Colonic mucosa (tissue), 4 donors: ENCODE measurements at regions not wholly inside any gene's neighbourhood (a gene's known extent, or its start where the extent isn't known, plus 50 kb on each side); places are given as distances from the start of the nearest gene placed in this dataset.

ENCODE experiments used
- DNase-seq: peaks from one replicate; pipeline ENCODE4 v3.0.0-alpha.2; 2020
- H3K27ac ChIP-seq: fragments of 200-600 bp; one replicate; pipeline ENCODE4 v1.8.0; 2021
- H3K27me3 ChIP-seq: fragments of 200-600 bp; one replicate; pipeline ENCODE4 v1.8.0; 2021
- H3K36me3 ChIP-seq: fragments of 200-600 bp; one replicate; pipeline ENCODE4 v1.8.0; 2021
- H3K4me1 ChIP-seq: fragments of 200-600 bp; one replicate; pipeline ENCODE4 v1.8.0; 2021; ENCODE audit warnings: mild to moderate bottlenecking
- H3K4me3 ChIP-seq: fragments of 200-600 bp; one replicate; pipeline ENCODE4 v1.8.0; 2021
- H3K9ac ChIP-seq, 2 donors: one replicate each; pipeline ENCODE4 v1.7.0; 2013; ENCODE audit warnings: control low read depth in 2 of 2, low read depth in 2 of 2, low read length in 2 of 2
- H3K9me3 ChIP-seq: fragments of 200-600 bp; one replicate; pipeline ENCODE4 v1.8.0; 2021
- CTCF ChIP-seq: fragments of 200-600 bp; IDR thresholded peaks from one replicate; pipeline ENCODE4 v1.8.0; 2022; ENCODE audit warnings: antibody characterized with exemption, mild to moderate bottlenecking
- intact Hi-C: fragments of 100-400 bp; cut with DNase I; formaldehyde crosslinking; loops from one replicate; pipeline ENCODE4 v1.14.1; 2022
- donor health status: healthy.
- donor health status: DM: no; HTN: no; CAD: no.
- donor health status: DM: no; HTN: no; CAD: no.

DNA sequence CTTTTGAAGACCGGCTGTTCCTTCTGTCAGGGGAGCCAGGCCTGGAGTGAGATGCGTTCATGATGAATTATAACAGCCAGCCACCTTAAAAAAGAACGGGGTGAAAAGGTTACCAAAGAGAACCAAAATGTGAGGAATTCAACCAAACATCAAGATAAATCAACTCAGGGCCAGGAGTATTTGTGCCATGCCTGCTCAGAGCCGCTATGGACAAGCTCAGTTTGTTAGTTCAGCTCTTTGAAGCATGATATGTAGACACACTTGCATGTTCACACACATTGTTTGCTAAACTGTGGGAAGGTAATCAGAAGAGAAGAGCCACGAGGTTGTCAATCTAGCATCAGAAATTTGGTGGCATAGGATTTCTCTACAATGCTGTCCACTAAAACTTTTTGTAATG, 367.4 kb upstream of the TBX3 start:
- Histone ChIP-seq H3K4me3 (no peak overlapping the region), H3K36me3 (no peaks in the 10 kb centered on the region), H3K9ac (no peak overlapping the region), H3K27me3 (no peaks in the 10 kb centered on the region), H3K27ac (no peak overlapping the region), H3K9me3 (no peaks in the 10 kb centered on the region), H3K4me1 (no peaks in the 10 kb centered on the region)
- no peak for DNase-seq
- intact Hi-C loops: no loop called here
- TF ChIP-seq CTCF: no peak

GRCh38 chr12:115049614-115050013, 365.6 kb upstream of the TBX3 start:
- intact Hi-C loops: no loop called here
- no peak overlapping the region for H3K27ac ChIP-seq
- DNase-seq: no peak
- no peaks in the 10 kb centered on the region for H3K9me3 ChIP-seq
- no peaks in the 10 kb centered on the region for H3K36me3 ChIP-seq
- no peaks in the 10 kb centered on the region for H3K4me1 ChIP-seq
- no peak overlapping the region for H3K4me3 ChIP-seq
- TF ChIP-seq CTCF: no peak
- H3K9ac ChIP-seq: no peak overlapping the region
- H3K27me3 ChIP-seq: no peaks in the 10 kb centered on the region

DNA sequence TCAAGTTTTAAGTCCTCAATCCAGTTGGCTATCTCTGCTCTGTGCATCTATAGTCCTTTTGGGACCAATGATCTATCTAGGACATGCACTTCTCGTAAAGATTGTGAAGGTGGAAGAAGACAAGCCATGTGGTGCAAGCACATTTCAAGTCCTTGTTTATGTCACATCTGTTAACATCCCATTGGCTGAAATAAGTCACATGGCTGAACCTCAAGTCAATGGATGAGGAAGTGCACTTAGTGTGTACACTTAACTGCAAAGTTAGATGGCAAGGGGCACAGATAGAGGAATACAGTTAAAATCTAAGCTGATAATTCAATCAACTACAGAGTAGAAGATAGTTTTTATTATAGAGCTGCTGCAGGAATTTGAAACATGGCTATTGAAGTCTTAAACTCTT, 362.8 kb upstream of the TBX3 start:
- no peak for TF ChIP-seq CTCF
- Histone ChIP-seq H3K9ac (no peak overlapping the region), H3K9me3 (no peaks in the 10 kb centered on the region), H3K4me1 (no peaks in the 10 kb centered on the region), H3K27me3 (no peaks in the 10 kb centered on the region), H3K36me3 (no peaks in the 10 kb centered on the region), H3K4me3 (no peak overlapping the region), H3K27ac (no peak overlapping the region)
- intact Hi-C loops: no loop called here
- DNase-seq: no peak

DNA sequence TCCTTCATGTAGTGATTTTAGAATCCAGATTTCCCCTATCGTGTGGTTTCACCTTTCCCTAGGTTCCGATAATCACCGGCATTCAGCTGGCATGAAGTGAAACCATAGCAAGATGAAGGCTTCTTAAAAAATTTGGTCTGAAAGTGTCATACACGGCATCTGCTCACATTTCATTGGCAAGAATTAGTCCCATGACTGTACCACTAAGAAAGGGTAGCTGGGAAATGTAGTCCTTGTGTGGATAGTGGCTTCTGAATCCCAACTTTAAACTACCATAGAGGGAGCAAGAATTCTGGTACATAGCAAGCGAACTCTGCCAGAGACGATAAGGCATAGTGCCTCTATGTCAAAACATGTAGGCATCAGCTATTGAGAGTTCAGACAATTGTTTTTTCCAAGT, 360.1 kb upstream of the TBX3 start:
- Histone ChIP-seq H3K9me3 (no peaks in the 10 kb centered on the region), H3K27me3 (no peaks in the 10 kb centered on the region), H3K4me1 (no peaks in the 10 kb centered on the region), H3K4me3 (no peak overlapping the region), H3K9ac (no peak overlapping the region), H3K27ac (no peak overlapping the region), H3K36me3 (no peaks in the 10 kb centered on the region)
- intact Hi-C loops: no loop called here
- TF ChIP-seq CTCF: no peak
- DNase-seq: no peak

DNA sequence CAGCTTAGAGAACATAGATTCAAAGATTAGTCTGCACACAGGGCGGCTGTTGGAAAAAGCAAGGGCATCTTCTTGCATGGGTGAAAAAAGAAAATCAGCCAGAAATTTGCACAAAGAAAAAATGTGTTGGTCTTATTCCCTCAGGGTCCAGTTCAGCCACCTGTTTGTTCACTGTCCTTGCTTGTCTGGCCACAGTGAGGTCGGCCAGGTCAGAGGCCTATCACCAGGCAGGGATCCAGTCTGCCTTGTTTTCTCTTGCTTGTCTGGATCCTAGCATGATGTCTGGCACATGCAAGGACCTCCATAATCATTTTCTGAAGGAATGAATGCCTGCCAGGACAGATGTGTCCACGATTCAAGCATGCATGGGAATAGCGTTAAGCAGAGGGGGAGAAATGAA, 359.1 kb upstream of the TBX3 start:
- Histone ChIP-seq H3K9me3 (no peaks in the 10 kb centered on the region), H3K27ac (no peak overlapping the region), H3K9ac (no peak overlapping the region), H3K4me1 (no peaks in the 10 kb centered on the region), H3K4me3 (no peak overlapping the region), H3K36me3 (no peaks in the 10 kb centered on the region), H3K27me3 (no peaks in the 10 kb centered on the region)
- intact Hi-C loops: no loop called here
- DNase-seq: no peak
- no peak for TF ChIP-seq CTCF

GRCh38 chr12:115042341-115042740, 358.4 kb upstream of the TBX3 start:
- Histone ChIP-seq H3K9me3 (no peaks in the 10 kb centered on the region), H3K36me3 (no peaks in the 10 kb centered on the region), H3K9ac (no peak overlapping the region), H3K4me1 (no peaks in the 10 kb centered on the region), H3K27ac (no peak overlapping the region), H3K27me3 (no peaks in the 10 kb centered on the region), H3K4me3 (no peak overlapping the region)
- intact Hi-C loops: no loop called here
- DNase-seq: no peak
- no peak for TF ChIP-seq CTCF
